H9 (cell line): ENCODE measurements at regions not wholly inside any gene's neighbourhood (a gene's known extent, or its start where the extent isn't known, plus 50 kb on each side); places are given as distances from the start of the nearest gene placed in this dataset.

Source experiments
- DNase-seq: peaks from one replicate; pipeline ENCODE4 v3.0.0-alpha.2; 2017
- H2AFZ ChIP-seq: one replicate; pipeline ENCODE4 v1.6.1; 2013; ENCODE audit warnings: mild to moderate bottlenecking, low read length, control low read depth, moderate library complexity
- H2AK5ac ChIP-seq: 2 replicates; pipeline ENCODE4 v1.6.1; 2013; ENCODE audit warnings: low read length, control low read depth, mixed read lengths; ENCODE audit not compliant: insufficient read length
- H2BK120ac ChIP-seq: one replicate; pipeline ENCODE4 v1.6.1; 2013; ENCODE audit warnings: low read depth, mild to moderate bottlenecking, low read length, control low read depth, inconsistent platforms; ENCODE audit not compliant: poor library complexity, severe bottlenecking
- H2BK12ac ChIP-seq: 2 replicates; pipeline ENCODE4 v1.6.1; 2013; ENCODE audit warnings: low read length, control low read depth, mixed read lengths, low read depth; ENCODE audit not compliant: insufficient read length
- H2BK15ac ChIP-seq: 2 replicates; pipeline ENCODE4 v1.6.1; 2013; ENCODE audit warnings: low read depth, low read length, control low read depth
- H2BK20ac ChIP-seq: one replicate; pipeline ENCODE4 v1.6.1; 2013; ENCODE audit warnings: low read depth, mild to moderate bottlenecking, low read length, control low read depth, inconsistent platforms; ENCODE audit not compliant: poor library complexity, severe bottlenecking
- H2BK5ac ChIP-seq: 2 replicates; pipeline ENCODE4 v1.6.1; 2013; ENCODE audit warnings: low read length, control low read depth, mixed read lengths; ENCODE audit not compliant: insufficient read length
- H3K14ac ChIP-seq: 2 replicates; pipeline ENCODE4 v1.6.1; 2013; ENCODE audit warnings: low read length, control low read depth; ENCODE audit not compliant: insufficient read depth
- H3K18ac ChIP-seq: 2 replicates; pipeline ENCODE4 v1.6.1; 2013; ENCODE audit warnings: low read depth, mild to moderate bottlenecking, mixed read lengths, low read length, control low read depth; ENCODE audit not compliant: insufficient read length
- H3K23ac ChIP-seq: 2 replicates; pipeline ENCODE4 v1.6.1; 2013; ENCODE audit warnings: low read length, control low read depth, mixed read lengths, low read depth; ENCODE audit not compliant: insufficient read length
- H3K23me2 ChIP-seq: 2 replicates; pipeline ENCODE4 v1.6.1; 2013; ENCODE audit warnings: low read depth, mild to moderate bottlenecking, mixed read lengths, low read length, control low read depth; ENCODE audit not compliant: insufficient read length, poor library complexity, severe bottlenecking
- H3K27ac ChIP-seq: 2 replicates; pipeline ENCODE4 v1.5.1; 2013; ENCODE audit warnings: low read length, control low read depth, mixed read lengths, low read depth; ENCODE audit not compliant: insufficient read length
- H3K27me3 ChIP-seq: 2 replicates; pipeline ENCODE4 v1.6.1; 2013; ENCODE audit warnings: low read length, control low read depth, inconsistent platforms; ENCODE audit not compliant: insufficient read depth
- H3K4ac ChIP-seq: 2 replicates; pipeline ENCODE4 v1.6.1; 2013; ENCODE audit warnings: low read depth, mild to moderate bottlenecking, control low read depth, inconsistent platforms, low read length, moderate library complexity
- H3K4me1 ChIP-seq: 2 replicates; pipeline ENCODE4 v1.6.1; 2013; ENCODE audit warnings: low read length, control low read depth, inconsistent platforms; ENCODE audit not compliant: insufficient read depth
- H3K4me2 ChIP-seq: 2 replicates; pipeline ENCODE4 v1.6.1; 2013; ENCODE audit warnings: low read length, control low read depth, mixed read lengths; ENCODE audit not compliant: insufficient read length, insufficient read depth
- H3K56ac ChIP-seq: 2 replicates; pipeline ENCODE4 v1.6.1; 2013; ENCODE audit warnings: low read depth, mild to moderate bottlenecking, mixed read lengths, low read length, control low read depth; ENCODE audit not compliant: insufficient read length
- H3K79me1 ChIP-seq: 2 replicates; pipeline ENCODE4 v1.6.1; 2013; ENCODE audit warnings: low read depth, mild to moderate bottlenecking, moderate library complexity, low read length, control low read depth, inconsistent platforms; ENCODE audit not compliant: insufficient read depth, poor library complexity, severe bottlenecking
- H3K79me2 ChIP-seq: 2 replicates; pipeline ENCODE4 v1.6.1; 2013; ENCODE audit warnings: low read length, control low read depth, inconsistent platforms; ENCODE audit not compliant: insufficient read depth
- H3K9ac ChIP-seq: 2 replicates; pipeline ENCODE4 v1.6.1; 2013; ENCODE audit warnings: low read length, control low read depth, mixed read lengths; ENCODE audit not compliant: insufficient read length; ENCODE audit errors: extremely low read depth
- H3K9me3 ChIP-seq: one replicate; pipeline ENCODE4 v1.6.1; 2013; ENCODE audit warnings: low read depth, low read length, inconsistent platforms; ENCODE audit not compliant: control insufficient read depth
- H3T11ph ChIP-seq: one replicate; pipeline ENCODE4 v1.6.1; 2013; ENCODE audit warnings: mild to moderate bottlenecking, low read length, control low read depth, inconsistent platforms
- H4K20me1 ChIP-seq: one replicate; pipeline ENCODE4 v1.6.1; 2013; ENCODE audit not compliant: control insufficient read depth, insufficient read length, insufficient read depth
- H4K5ac ChIP-seq: 2 replicates; pipeline ENCODE4 v1.6.1; 2013; ENCODE audit warnings: low read depth, mild to moderate bottlenecking, mixed read lengths, low read length, control low read depth; ENCODE audit not compliant: insufficient read length
- H4K8ac ChIP-seq: replicated peaks from 2 replicates; pipeline ENCODE4 v1.6.1; 2013; ENCODE audit warnings: low read length, control low read depth, mixed read lengths, low read depth; ENCODE audit not compliant: insufficient read length
- H4K91ac ChIP-seq: 2 replicates; pipeline ENCODE4 v1.6.1; 2013; ENCODE audit warnings: low read depth, mild to moderate bottlenecking, moderate library complexity, mixed read lengths, low read length, control low read depth; ENCODE audit not compliant: insufficient read length
- H3K27ac Mint-ChIP-seq, 3 experiments: 2 replicates in 2 of 3; 3 replicates in 1 of 3; pipeline ENCODE4 v1.8.0; 2020 to 2021; ENCODE audit warnings: mixed read lengths in 3 of 3, mild to moderate bottlenecking in 1 of 3, moderate library complexity in 1 of 3
- H3K27me3 Mint-ChIP-seq: 2 replicates; pipeline ENCODE4 v1.8.0; 2021; ENCODE audit warnings: low read depth, mild to moderate bottlenecking, moderate library complexity, mixed read lengths
- H3K36me3 Mint-ChIP-seq, 3 experiments: 2 replicates in 2 of 3; 3 replicates in 1 of 3; pipeline ENCODE4 v1.8.0; 2020 to 2021; ENCODE audit warnings: low read depth in 3 of 3, mixed read lengths in 3 of 3; ENCODE audit not compliant: insufficient read depth in 1 of 3
- H3K4me1 Mint-ChIP-seq, 2 experiments: 2 replicates each; pipeline ENCODE4 v1.8.0; 2020; ENCODE audit warnings: mixed read lengths in 2 of 2
- H3K4me3 Mint-ChIP-seq, 2 experiments: 2 replicates in 1 of 2; 3 replicates in 1 of 2; pipeline ENCODE4 v1.8.0; 2020 to 2021; ENCODE audit warnings: mild to moderate bottlenecking in 2 of 2, mixed read lengths in 2 of 2, moderate library complexity in 1 of 2
- H3K9me3 Mint-ChIP-seq, 2 experiments: 2 replicates in 1 of 2; 3 replicates in 1 of 2; pipeline ENCODE4 v1.8.0; 2020; ENCODE audit warnings: mild to moderate bottlenecking in 2 of 2, mixed read lengths in 2 of 2, moderate library complexity in 1 of 2
- CTCF ChIP-seq: fragments of 200-600 bp; sonication (generic); conservative IDR thresholded peaks from 3 replicates; pipeline ENCODE4 v1.8.0; 2021; ENCODE audit warnings: antibody characterized with exemption, mild to moderate bottlenecking
- WGBS: extraction: QIAGEN DNeasy Blood & Tissue Kit; methylation state at CpG from one replicate; pipeline ENCODE4 v1.1.7; 2013; ENCODE audit warnings: missing lambda C conversion rate, low lambda C conversion rate, mixed read lengths; ENCODE audit not compliant: insufficient read length; ENCODE audit errors: extremely low coverage; 5-methylcytosine and 5-hydroxymethylcytosine counted together

- Mint-ChIP-seq H3K4me1 (peaks cover 6 to 11% of the 10 kb centered on the region in 2 experiments), H3K36me3 (no peaks in the 10 kb centered on the region; a peak in 2 of 7 replicates), H3K27me3 (no peaks in the 10 kb centered on the region; the same call in 1 of the 2 replicates), H3K4me3 (no peak overlapping the region), H3K27ac (no peak overlapping the region; a peak in 1 of 7 replicates), H3K9me3 (peaks cover 3% of the 10 kb centered on the region in 2 experiments; a peak in 4 of 5 replicates)
- Histone ChIP-seq H3K9me3 (no peaks in the 10 kb centered on the region), H2BK12ac (no peak overlapping the region), H3K9ac (no peak overlapping the region), H3K4me2 (no peak overlapping the region), H3K79me1 (no peaks in the 10 kb centered on the region), H3K56ac (no peak overlapping the region), H3K4ac (no peak overlapping the region), H4K91ac (no peak overlapping the region), H2AFZ (no peak overlapping the region), H3K18ac (no peak overlapping the region), H3K79me2 (no peaks in the 10 kb centered on the region), H4K20me1 (no peaks in the 10 kb centered on the region), H4K5ac (no peak overlapping the region), H3K27ac (no peak overlapping the region), H3K4me1 (no peaks in the 10 kb centered on the region; the same call in 1 of the 2 replicates), H2BK20ac (no peak overlapping the region), H3K23ac (no peak overlapping the region), H3K14ac (no peak overlapping the region), H2BK5ac (no peak overlapping the region), H3T11ph (no peak overlapping the region), H2BK120ac (no peak overlapping the region), H4K8ac (no peak overlapping the region), H3K23me2 (no peaks in the 10 kb centered on the region), H2AK5ac (no peak overlapping the region), H3K27me3 (no peaks in the 10 kb centered on the region), H2BK15ac (no peak overlapping the region)
- no peak for DNase-seq
- no peak for TF ChIP-seq CTCF
- WGBS, result no CpG with 5 or more reads among the region's 4 CpGs
Observed at GRCh38 chr15:38793206-38793810, 228.7 kb upstream of the RASGRP1 start.
